ENCODE measurements at regions not wholly inside any gene's neighbourhood (a gene's known extent, or its start where the extent isn't known, plus 50 kb on each side); places are given as distances from the start of the nearest gene placed in this dataset.

DNA sequence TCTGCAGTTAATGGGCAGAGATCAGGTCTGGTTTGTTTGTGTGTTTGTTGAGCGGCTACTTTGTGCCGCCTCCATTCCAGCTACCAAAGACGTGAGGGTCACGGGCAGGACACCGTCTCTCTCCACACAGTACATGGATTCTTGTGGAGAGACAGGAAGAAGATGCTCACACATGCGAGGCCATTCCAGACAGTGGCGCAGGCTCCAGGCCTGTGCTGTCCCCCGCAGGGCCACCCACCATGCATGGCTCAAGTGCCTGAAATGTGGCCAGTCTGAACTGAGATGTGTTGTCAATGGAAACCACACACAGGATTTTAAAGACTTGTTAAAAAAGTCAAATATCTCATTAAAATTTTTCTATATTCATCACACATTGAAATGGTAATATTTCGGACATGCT is 848.3 kb downstream of the TBC1D22A start:
- BruUV-seq (replicated peaks): no TSS peak
- H2AFZ ChIP-seq (replicated peaks; ENCODE audit: low read length, poor library complexity): no peak overlapping the region
- H3K27me3 ChIP-seq (ENCODE audit: control insufficient read depth, insufficient read depth, low read length): no peaks in the 10 kb centered on the region
- H3K9ac ChIP-seq (ENCODE audit: low read depth, low read length): no peak overlapping the region
- WGBS, 2 experiments (ENCODE audit: extremely low coverage in 2 of 2, insufficient read length in 1 of 2): 100% methylated on average over 1 of the region's 9 CpGs; no CpG with 5 or more reads in 1 of the 2 experiments
- ChIA-PET CTCF (no interaction called here), POLR2A (ENCODE audit: unreplicated experiment) (no interaction called here)
- H3K4me3 ChIP-seq (ENCODE audit: insufficient read depth, low read depth, low read length): no peak overlapping the region
- H3K36me3 ChIP-seq (ENCODE audit: control insufficient read depth, insufficient read depth, low read length): no peaks in the 10 kb centered on the region
- H3K27ac ChIP-seq (ENCODE audit: insufficient read depth, low read length): no peak overlapping the region
- no peaks in the 10 kb centered on the region for H3K4me1 ChIP-seq (ENCODE audit: control insufficient read depth, insufficient read depth, low read length)
- no peak for DNase-seq
- H3K4ac ChIP-seq (ENCODE audit: low read depth, low read length): no peak overlapping the region
- intact Hi-C loops (cut with micrococcal nuclease) (no loop called here), in situ Hi-C loops (cut with MboI; ENCODE audit: low sequenced_read_pairs) (no loop called here), dilution Hi-C loops (cut with HindIII; ENCODE audit: low sequenced_read_pairs, unreplicated experiment) (no loop called here)
- no peak overlapping the region for H2BK15ac ChIP-seq (ENCODE audit: low read depth, low read length)
- no peak overlapping the region for H3K23ac ChIP-seq (ENCODE audit: low read depth, low read length)
- no peak overlapping the region for H4K91ac ChIP-seq (ENCODE audit: insufficient read depth, low read depth, low read length)
- no peak overlapping the region for H3K56ac ChIP-seq (ENCODE audit: extremely low read depth, insufficient read depth, low read length)
- no peak overlapping the region for H3K18ac ChIP-seq (ENCODE audit: low read depth, low read length)
- H4K5ac ChIP-seq (ENCODE audit: low read depth, low read length): no peak overlapping the region
- peaks cover 59% of the 10 kb centered on the region for H3K9me3 ChIP-seq (ENCODE audit: control insufficient read depth, insufficient read depth, low read length)
- no peak for TF ChIP-seq RFX5 (IDR thresholded peaks at IDR 0.05; ENCODE audit: low read depth, low read length)
- TF ChIP-seq SMC3 (IDR thresholded peaks at IDR 0.05; ENCODE audit: low read depth, low read length): no peak
- TF ChIP-seq POLR2A (IDR thresholded peaks at IDR 0.05; ENCODE audit: low read depth, low read length): no peak
- TF ChIP-seq, protein P1, sequence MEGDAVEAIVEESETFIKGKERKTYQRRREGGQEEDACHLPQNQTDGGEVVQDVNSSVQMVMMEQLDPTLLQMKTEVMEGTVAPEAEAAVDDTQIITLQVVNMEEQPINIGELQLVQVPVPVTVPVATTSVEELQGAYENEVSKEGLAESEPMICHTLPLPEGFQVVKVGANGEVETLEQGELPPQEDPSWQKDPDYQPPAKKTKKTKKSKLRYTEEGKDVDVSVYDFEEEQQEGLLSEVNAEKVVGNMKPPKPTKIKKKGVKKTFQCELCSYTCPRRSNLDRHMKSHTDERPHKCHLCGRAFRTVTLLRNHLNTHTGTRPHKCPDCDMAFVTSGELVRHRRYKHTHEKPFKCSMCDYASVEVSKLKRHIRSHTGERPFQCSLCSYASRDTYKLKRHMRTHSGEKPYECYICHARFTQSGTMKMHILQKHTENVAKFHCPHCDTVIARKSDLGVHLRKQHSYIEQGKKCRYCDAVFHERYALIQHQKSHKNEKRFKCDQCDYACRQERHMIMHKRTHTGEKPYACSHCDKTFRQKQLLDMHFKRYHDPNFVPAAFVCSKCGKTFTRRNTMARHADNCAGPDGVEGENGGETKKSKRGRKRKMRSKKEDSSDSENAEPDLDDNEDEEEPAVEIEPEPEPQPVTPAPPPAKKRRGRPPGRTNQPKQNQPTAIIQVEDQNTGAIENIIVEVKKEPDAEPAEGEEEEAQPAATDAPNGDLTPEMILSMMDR (conservative IDR thresholded peaks at IDR 0.05; ENCODE audit: low read depth, low read length): no peak
- TF ChIP-seq CHD1 (IDR thresholded peaks at IDR 0.05; ENCODE audit: low read depth, low read length): no peak
- no peak for TF ChIP-seq CEBPB (IDR thresholded peaks at IDR 0.05; ENCODE audit: low read depth, low read length)
- no peak for TF ChIP-seq NFE2L2 (IDR thresholded peaks at IDR 0.05; ENCODE audit: low read depth, low read length)
- no peak for TF ChIP-seq RAD21 (IDR thresholded peaks at IDR 0.05; ENCODE audit: low read length)
- no peak for TF ChIP-seq USF2 (IDR thresholded peaks at IDR 0.05; ENCODE audit: low read depth, low read length)
- TF ChIP-seq MAFK (IDR thresholded peaks at IDR 0.05; ENCODE audit: low read depth, low read length): no peak
- TF ChIP-seq MAZ (IDR thresholded peaks at IDR 0.05; ENCODE audit: borderline replicate concordance, low read depth, low read length): no peak
- TF ChIP-seq MXI1 (IDR thresholded peaks at IDR 0.05; ENCODE audit: borderline replicate concordance, low read depth, low read length): no peak
- no peak for TF ChIP-seq RCOR1 (IDR thresholded peaks at IDR 0.05; ENCODE audit: insufficient replicate concordance, low read length)
- TF ChIP-seq FOS (IDR thresholded peaks at IDR 0.05; ENCODE audit: low read depth, low read length): no peak
- no peak for TF ChIP-seq BHLHE40 (IDR thresholded peaks at IDR 0.05; ENCODE audit: low read depth, low read length)
- no peak for TF ChIP-seq ELK1 (IDR thresholded peaks at IDR 0.05; ENCODE audit: borderline replicate concordance, low read depth, low read length)
- no peak overlapping the region for H2BK5ac ChIP-seq (ENCODE audit: low read depth, low read length, poor library complexity, severe bottlenecking)
- no peak overlapping the region for H3K4me2 ChIP-seq (ENCODE audit: low read depth, low read length)
- no peaks in the 10 kb centered on the region for H3K9me1 ChIP-seq (ENCODE audit: insufficient read depth, low read length)
- H2BK20ac ChIP-seq (ENCODE audit: low read depth, low read length): no peak overlapping the region
- no peak overlapping the region for H4K8ac ChIP-seq (ENCODE audit: low read depth in 2 of 2, low read length in 2 of 2)
- ATAC-seq (ENCODE audit: low read depth): no peak
- H2AK5ac ChIP-seq (ENCODE audit: low read depth, low read length): no peak overlapping the region
- no peak overlapping the region for H3K14ac ChIP-seq (replicated peaks; ENCODE audit: low read depth, low read length)
- peak overlapping the region; percentile 61 for H2AK9ac ChIP-seq (replicated peaks; ENCODE audit: low read depth, low read length, poor library complexity)
- H2BK120ac ChIP-seq (ENCODE audit: low read depth, low read length): no peak overlapping the region
- H3K79me1 ChIP-seq (ENCODE audit: low read depth in 1 of 2, low read length in 2 of 2): no peaks in the 10 kb centered on the region
- no peaks in the 10 kb centered on the region for H4K20me1 ChIP-seq (ENCODE audit: insufficient read depth, low read length)

Data from IMR-90 (cell line).